ENCODE measurements at regions not wholly inside any gene's neighbourhood (a gene's known extent, or its start where the extent isn't known, plus 50 kb on each side); places are given as distances from the start of the nearest gene placed in this dataset.
A peak's percentile ranks its signal among the peaks of the same experiment; 100 is the strongest.
"Not testable (repeated sequence)": the region's sequence is repeated elsewhere in the genome, so short reads cannot be mapped to it uniquely, and the experiment has no call there.

- no peak overlapping the region for H3K27ac ChIP-seq
- intact Hi-C loops (cut with DNase I; ENCODE audit: low total_unique reads), result no loop called here
- peak; percentile 53 for DNase-seq
These were observed 228.3 kb upstream of the DEPDC1 start for GRCh38 chr1:68725001-68725752.

GRCh38 chr1:68739486-68739885 is 242.6 kb upstream of the DEPDC1 start:
- 71% methylated on average over 10 of the region's 19 CpGs; no CpG with 5 or more reads in 1 of the 2 donors for WGBS, 2 donors
- intact Hi-C loops (cut with DNase I; ENCODE audit: low total_unique reads), result not testable (repeated sequence)

More at GRCh38 chr1:68725001-68725752, 228.3 kb upstream of the DEPDC1 start:
- no peaks in the 10 kb centered on the region for H3K27me3 ChIP-seq
- H3K9me3 ChIP-seq, result no peaks in the 10 kb centered on the region
- 34 to 41% methylated on average over 2 of the region's 2 CpGs for WGBS, 2 donors
- H3K36me3 ChIP-seq (ENCODE audit: low read depth, missing control alignments), result no peaks in the 10 kb centered on the region
- H3K4me1 ChIP-seq, result no peaks in the 10 kb centered on the region
- no peak for TF ChIP-seq CTCF (IDR thresholded peaks at IDR 0.05)
- no peak for TF ChIP-seq POLR2A (IDR thresholded peaks at IDR 0.05)
- no peak overlapping the region for H3K4me3 ChIP-seq

GRCh38 chr1:68745011-68745410 is 248.1 kb upstream of the DEPDC1 start:
- 41 to 46% methylated on average over 2 of the region's 2 CpGs for WGBS, 2 donors
- Histone ChIP-seq H3K27me3 (no peaks in the 10 kb centered on the region), H3K36me3 (ENCODE audit: low read depth, missing control alignments) (no peaks in the 10 kb centered on the region), H3K27ac (no peak overlapping the region), H3K9me3 (no peaks in the 10 kb centered on the region), H3K4me3 (no peak overlapping the region), H3K4me1 (no peaks in the 10 kb centered on the region)
- no peak for DNase-seq
- intact Hi-C loops (cut with DNase I; ENCODE audit: low total_unique reads), result no loop called here
- TF ChIP-seq POLR2A (IDR thresholded peaks at IDR 0.05) (no peak), CTCF (IDR thresholded peaks at IDR 0.05) (no peak)

More at GRCh38 chr1:68739486-68739885, 242.6 kb upstream of the DEPDC1 start:
- not testable (repeated sequence) for DNase-seq; H3K36me3 ChIP-seq (ENCODE audit: low read depth, missing control alignments); H3K27me3 ChIP-seq; H3K9me3 ChIP-seq; H3K27ac ChIP-seq; H3K4me1 ChIP-seq; H3K4me3 ChIP-seq

- no peak overlapping the region for H3K27ac ChIP-seq
- no peak overlapping the region for H3K4me3 ChIP-seq
- TF ChIP-seq POLR2A (IDR thresholded peaks at IDR 0.05), result no peak
- no peak for TF ChIP-seq CTCF (IDR thresholded peaks at IDR 0.05)
- DNase-seq, result no peak
- H3K9me3 ChIP-seq, result no peaks in the 10 kb centered on the region
- 28 to 50% methylated on average over 1 of the region's 1 CpG for WGBS, 2 donors
- intact Hi-C loops (cut with DNase I; ENCODE audit: low total_unique reads), result no loop called here
- no peaks in the 10 kb centered on the region for H3K27me3 ChIP-seq
- no peaks in the 10 kb centered on the region for H3K4me1 ChIP-seq
- H3K36me3 ChIP-seq (ENCODE audit: low read depth, missing control alignments), result no peaks in the 10 kb centered on the region
These were observed 248.6 kb upstream of the DEPDC1 start for GRCh38 chr1:68745451-68745850.

GRCh38 chr1:68746378-68746777 is 249.5 kb upstream of the DEPDC1 start:
- no peaks in the 10 kb centered on the region for H3K9me3 ChIP-seq
- 77 to 91% methylated on average over 1 of the region's 1 CpG for WGBS, 2 donors
- no peak for TF ChIP-seq POLR2A (IDR thresholded peaks at IDR 0.05)
- no peak for DNase-seq
- no peaks in the 10 kb centered on the region for H3K36me3 ChIP-seq (ENCODE audit: low read depth, missing control alignments)
- H3K27me3 ChIP-seq, result no peaks in the 10 kb centered on the region
- H3K27ac ChIP-seq, result no peak overlapping the region
- H3K4me3 ChIP-seq, result no peak overlapping the region
- H3K4me1 ChIP-seq, result no peaks in the 10 kb centered on the region
- intact Hi-C loops (cut with DNase I; ENCODE audit: low total_unique reads), result no loop called here

GRCh38 chr1:68751723-68752122 is 254.8 kb upstream of the DEPDC1 start:
- Histone ChIP-seq H3K27ac (no peak overlapping the region), H3K27me3 (no peaks in the 10 kb centered on the region), H3K4me1 (no peaks in the 10 kb centered on the region), H3K36me3 (ENCODE audit: low read depth, missing control alignments) (no peaks in the 10 kb centered on the region), H3K9me3 (no peaks in the 10 kb centered on the region), H3K4me3 (no peak overlapping the region)
- WGBS, 2 donors, result 67 to 87% methylated on average over 2 of the region's 2 CpGs
- TF ChIP-seq POLR2A (IDR thresholded peaks at IDR 0.05) (no peak), CTCF (IDR thresholded peaks at IDR 0.05) (no peak)
- intact Hi-C loops (cut with DNase I; ENCODE audit: low total_unique reads), result no loop called here
- no peak for DNase-seq
